Stimulated activated CD4-positive, alpha-beta T cell treated with anti-CD3 and anti-CD28 coated beads, Interleukin-2, amount 100 ng/mL, for 4 hours (primary cell): ENCODE measurements at regions not wholly inside any gene's neighbourhood (a gene's known extent, or its start where the extent isn't known, plus 50 kb on each side); places are given as distances from the start of the nearest gene placed in this dataset.

Experiments
- DNase-seq: peaks from one replicate; pipeline ENCODE4 v3.0.0-alpha.2; 2020; ENCODE audit warnings: low read depth

DNA sequence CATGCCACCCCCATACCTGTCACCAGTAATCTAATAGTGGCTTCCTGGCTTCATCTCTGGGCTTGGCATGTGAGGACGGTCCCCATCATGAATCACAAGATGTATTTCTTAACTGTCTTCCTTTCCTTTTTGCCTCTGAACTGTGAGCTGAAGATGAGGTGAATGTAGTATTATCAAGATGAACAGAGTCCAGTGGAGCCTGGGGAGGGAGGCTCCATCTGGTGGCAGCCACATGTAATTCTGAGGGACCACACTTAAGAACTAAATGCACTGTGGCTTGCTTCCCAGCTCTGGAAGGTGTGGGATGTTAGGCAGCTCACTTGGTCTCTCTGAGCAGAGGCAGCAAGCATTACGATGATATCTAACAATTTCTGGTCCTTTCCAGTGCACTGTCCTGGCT lies 354.9 kb upstream of the ASIC2 start:
- DNase-seq: no peak

DNA sequence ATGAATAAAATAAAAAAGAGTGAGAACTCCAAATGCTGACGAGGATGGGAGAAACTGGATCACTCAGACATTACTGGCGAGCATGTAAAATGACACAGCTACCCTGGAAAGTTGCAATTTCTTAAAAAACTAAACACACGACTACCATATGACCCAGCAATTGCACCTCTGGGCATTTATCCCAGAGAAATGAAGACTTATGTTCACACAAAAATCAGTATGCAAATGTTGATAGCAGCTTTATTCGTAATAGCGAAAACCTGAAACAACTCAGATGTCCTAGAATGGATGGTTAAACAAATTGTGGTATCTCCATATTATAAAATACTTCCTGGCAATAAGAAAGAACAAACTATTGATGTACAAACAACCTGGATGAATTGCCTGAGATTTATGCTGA lies 357.2 kb upstream of the ASIC2 start:
- no peak for DNase-seq

DNA sequence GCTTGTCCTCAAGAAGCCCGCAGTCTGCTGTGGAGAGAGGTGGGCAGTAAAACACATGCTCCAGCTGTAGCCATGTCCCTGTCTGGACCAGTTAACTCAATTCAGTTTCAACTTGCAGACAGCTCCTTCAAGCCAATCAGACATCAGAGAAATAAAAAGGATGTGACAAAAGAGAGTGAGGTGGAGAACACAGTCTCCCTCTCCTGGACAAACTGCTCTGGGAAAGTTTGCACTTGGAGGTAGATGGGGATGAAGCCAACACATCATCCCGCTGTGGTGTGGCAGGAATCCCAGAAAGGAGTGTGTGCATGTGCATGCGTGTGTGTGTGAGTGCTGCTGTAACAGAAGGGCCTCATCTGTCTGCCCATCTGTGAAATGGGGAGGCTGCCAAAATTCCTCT lies 358.6 kb upstream of the ASIC2 start:
- no peak for DNase-seq

DNA sequence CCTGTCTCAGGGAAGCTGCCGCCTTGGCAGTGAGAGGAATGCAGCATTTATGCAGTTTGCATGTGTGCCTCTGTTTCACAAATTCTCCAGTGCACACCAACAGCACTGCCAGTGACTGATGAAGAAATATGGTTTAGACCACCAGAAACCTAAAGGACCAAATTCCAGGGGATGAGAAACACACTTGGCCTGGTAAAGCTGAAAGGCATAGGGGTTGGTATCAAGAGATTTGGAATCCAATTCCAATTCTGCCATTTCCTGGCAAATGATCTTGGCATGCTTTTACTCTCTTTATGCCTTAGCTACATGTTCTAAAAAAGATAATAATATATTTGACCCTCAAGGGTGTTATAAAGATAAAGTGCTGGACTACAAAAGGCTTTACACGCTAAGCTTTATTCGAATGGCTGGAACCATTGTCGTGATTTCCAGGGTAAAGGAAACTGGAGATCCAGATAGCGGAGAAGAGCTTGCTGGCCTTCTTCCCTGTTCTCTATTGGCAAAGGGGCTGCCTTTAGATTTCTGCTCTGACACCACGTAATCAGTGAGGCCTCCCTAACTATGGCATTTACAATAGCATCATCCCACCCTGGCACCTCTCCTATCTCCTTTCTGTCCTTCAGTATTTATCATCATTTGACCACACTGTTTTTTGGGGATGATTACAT lies 359.8 kb upstream of the ASIC2 start:
- no peak for DNase-seq

DNA sequence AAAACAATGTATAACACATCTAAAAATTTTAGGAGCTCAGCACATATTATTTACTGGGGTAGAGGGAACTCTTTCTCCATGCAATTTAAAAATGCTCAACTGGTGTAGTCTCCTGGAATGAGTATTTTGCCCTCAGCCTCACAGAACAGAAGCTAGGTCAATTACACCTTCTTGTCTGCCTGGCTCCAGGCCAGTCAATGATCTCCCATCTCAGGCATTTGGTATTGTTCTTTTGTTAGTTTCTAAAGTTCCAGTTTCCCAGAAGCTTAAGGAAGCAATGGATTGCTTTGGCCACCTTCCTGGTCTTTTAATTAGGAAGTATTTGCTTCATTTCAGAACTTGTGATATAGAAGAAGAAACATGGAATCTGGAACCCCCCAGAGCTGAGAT lies 360.3 kb upstream of the ASIC2 start:
- DNase-seq: no peak

DNA sequence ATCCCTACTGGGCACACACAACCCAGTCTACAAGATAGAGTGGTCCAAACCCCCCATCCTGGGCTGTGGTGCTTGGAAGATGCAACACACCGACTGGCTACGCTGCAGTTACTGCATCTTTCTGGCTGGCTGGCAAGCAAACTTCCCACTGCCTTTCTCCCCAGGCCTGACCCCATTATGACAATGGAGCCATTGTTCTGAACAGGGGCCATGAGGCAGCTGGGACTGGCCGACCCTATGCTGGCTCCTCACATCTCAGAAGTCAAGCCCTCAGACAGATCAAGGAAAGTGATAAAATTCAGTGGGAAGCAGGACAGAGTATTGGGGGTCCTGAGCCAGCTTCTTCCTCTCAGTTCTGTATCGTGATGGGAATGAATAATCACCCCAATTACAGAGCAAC lies 364.1 kb upstream of the ASIC2 start:
- no peak for DNase-seq

DNA sequence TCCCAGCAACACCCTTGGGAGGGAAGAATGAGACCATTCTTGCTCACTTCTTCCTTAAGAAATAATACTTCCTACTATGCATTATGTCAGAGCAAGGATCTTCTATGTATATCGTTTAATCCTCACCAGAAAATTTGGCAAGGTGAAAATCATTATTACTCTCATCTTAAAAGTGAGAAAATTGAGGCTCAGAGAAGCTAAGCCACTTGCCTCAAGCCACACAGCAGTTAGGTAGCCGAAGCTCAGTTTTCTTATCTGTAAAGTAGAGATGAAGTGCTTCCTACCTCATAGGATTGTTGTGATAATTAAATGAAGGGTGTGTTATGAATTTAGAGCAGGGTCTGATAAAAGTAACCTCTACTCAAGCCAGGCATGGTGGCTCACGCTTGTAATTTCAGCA lies 368.9 kb upstream of the ASIC2 start:
- no peak for DNase-seq

DNA sequence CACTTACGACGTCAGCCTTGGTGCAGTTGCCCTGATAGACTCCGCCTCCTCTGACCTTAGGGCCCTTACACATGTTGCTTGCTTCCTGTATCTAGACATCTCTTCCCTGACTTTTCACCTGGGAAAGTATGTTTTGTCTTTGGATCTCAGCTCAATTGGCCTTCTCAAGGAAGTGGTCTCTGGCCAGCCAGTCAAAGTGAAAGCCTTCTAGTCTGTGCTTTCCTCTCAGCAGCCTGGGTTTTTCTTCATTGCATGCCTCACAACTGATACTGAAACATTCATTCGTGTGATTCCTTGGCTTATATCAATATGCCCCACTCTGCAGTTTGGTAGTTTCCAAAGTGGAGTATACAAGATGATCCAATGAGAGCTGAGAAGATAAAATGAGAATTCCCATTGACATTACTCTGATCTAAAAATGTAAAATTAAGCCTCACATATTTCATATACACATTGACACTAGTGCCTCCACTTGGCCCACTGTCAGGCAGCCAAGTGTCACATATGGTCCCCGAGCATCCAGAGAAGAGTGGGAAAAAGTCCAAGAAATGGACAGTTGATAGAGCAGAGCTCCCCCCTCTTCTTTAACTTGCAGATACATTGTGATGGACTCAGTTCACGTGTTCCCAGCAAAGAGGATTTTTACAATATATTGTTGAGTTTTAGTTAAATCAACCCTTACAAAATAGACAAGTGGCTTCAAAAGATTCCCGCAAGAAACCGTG lies 371.2 kb upstream of the ASIC2 start:
- DNase-seq: no peak

DNA sequence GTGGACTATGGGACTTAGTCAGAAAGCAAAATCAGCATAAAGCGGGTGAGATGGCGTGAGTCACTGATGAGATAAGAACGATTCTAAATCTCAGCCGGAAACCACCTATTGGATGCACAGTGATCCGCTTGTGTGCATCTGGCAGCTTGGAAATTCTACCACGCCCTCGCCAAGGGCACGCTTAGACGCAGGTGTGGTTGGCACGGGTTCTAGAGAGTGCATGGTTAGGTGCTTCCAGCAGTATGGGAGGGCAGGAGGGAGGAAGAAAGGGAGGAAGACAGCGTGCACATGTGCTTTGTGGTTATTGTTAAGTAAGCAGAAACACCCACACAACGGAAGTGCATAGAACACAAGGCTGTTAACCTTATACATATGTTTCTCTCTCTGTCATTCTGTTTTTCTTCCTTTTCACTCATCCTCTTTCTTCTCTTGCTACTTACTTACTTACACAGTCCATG lies 374.0 kb upstream of the ASIC2 start:
- DNase-seq: no peak

DNA sequence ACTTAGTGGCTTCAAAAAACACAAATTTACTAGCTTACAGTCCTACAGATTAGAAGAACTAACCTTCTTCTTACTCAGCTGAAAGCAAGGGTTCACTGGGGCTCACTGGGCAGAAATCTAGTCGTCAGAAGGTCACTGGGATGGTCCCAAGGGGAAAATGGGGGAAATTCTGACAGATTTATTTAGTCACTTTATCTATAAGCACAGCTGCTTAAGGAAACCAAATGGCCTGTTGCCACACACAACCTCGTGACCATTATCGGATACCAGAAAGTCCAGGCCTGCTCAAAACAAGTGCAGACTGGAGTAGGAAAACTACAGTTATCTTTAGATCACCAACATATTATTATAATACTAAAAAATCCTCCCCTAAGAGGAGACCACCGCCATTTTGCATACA lies 374.6 kb upstream of the ASIC2 start:
- no peak for DNase-seq

DNA sequence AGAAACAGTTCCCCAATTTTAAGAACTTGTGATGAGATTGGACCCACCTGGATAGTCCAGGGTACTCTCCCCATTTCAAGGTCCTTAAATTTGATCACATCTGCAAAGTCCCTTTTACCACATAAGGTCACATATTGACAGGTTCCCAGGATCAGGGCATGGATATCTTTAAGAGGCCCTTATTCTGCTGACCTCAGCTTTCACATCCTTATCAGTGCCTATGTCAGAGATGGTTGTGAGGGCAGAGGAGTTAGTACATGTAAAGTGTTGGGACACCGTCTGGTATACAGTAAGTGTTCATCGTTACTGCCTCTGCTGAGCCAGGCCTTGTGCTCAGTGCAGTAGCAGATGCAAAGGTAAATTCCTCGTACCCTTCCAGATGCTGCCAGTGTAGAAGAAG lies 375.4 kb upstream of the ASIC2 start:
- DNase-seq: no peak

DNA sequence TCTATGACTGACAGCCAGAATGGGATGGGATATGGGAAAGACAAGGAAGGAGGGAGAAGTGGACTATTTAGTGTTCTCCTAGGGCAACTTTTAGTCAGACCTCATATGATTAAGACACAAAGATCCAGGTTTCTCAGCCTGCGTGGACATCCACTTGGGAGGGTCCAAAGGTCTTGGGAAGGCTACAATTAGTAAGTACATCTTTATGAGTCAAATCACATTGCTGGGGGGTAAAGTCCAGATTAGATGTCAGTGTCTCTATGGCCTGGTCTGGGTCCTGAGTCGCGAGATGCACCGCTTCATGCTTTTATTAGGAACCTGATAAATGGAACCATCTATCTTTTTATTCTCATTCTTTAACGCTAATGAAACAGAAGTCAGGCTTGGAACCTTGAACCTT lies 378.4 kb upstream of the ASIC2 start:
- no peak for DNase-seq

DNA sequence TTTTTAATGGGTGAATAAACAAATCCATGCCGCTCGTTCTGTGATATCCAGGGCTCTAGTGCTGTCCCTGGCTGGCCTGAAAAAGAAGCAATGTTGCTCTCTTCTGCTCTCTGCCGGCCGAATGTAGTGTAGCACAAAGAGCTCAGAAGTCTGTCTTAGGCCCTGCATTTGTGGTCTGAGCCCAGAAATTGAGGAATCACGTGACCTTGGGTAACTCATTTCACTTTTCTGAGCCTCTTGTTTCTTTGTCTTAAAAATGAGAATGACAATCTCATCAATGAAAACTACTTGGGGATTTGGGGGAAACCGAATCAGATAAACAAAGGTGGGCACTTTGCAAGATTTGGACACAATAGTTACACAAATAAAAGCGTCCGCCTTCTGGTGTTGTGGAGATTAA lies 381.6 kb upstream of the ASIC2 start:
- peak; percentile 8 for DNase-seq

DNA sequence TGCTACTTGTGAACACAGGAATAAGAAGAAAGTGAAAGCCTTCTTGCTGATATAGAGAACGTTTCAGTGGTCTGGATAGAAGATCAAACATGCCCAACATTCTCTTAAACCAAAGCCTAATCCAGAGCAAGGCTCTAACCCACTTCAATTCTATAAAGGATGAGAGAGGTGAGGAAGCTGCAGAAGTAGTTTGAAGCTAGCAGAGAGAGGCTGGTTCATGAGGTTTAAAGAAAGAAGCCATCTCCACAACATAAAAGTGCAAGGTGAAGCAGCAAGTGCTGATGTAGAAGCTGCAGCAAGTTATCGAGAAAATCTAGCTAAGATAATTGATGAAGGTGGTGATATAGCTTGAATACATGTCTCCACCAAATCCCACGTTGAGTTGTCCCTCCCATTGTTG lies 383.3 kb upstream of the ASIC2 start:
- no peak for DNase-seq

DNA sequence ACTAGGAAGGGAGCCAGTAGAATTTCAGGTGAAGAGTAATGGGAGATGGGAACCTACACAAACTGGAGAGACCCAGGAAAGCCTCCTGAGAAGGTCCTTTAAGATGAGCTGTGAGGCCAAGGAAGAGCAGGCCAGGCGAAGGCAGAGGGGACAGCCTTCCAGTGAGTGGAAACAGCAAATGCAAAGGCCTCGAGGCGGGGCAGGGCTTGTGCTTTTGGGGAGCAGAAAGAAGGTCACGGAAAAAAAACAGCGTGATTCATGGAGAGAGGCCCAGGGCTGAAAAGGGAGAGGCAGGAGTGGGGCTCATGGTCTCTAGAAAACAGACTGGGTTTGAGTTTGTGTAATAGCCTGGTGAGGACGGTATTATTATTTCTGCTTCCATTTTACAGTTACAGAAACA lies 386.5 kb upstream of the ASIC2 start:
- no peak for DNase-seq

DNA sequence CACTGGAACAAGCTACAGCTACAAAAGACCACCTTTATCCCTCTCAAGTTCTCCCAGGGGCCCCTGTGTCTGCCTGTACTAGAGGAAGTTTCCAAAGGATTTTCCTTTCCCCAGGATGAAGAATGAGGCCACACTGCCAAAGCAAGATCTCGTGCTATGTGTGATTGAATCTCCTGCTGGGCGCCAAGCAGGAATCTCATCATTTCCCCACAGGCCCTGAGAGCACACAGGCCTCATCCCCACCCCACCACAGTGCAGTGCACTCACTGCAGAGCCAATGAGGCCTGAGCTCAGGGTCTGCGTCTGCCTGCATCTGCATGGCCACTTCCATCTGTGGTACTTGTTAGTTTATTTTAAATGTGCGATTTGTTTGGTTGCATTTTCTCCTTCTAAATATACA lies 387.4 kb upstream of the ASIC2 start:
- no peak for DNase-seq

DNA sequence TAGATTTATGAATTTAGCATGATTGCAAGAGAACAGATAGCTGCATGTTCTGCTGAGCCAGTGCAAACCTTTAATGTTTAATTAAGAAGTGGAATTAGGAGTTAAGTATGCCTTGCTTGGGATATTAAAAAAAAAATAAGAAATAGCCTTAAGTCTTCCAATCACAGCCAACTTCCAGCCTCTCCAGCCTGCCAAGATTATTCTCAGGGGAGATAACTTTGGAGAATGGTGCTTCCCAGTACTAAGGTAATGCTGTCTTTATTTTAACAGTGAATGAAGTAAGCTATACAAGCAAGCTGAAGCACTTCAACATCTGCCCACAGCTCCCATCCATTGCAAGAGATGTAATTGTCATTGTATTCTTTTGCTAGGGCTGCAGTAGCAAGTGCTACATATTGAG lies 389.5 kb upstream of the ASIC2 start:
- DNase-seq: no peak

DNA sequence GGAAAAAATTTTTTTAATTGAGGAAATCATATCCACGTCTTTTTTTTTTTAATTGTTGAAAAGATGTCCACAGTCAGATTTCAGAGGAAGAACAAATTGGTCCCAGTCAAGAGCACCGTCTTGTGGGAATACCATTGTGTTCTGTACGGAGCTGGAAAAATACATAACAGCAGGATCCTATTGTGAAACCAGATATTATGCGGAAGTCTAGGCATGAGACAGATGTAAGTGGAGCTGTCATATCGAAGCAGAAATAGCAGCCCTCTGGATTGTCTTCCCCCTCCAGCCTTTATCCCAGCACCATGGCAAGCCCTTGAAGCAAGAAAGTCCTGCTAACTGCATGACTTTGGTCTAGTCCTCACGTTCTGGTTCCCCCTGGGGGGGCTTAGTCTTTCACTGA lies 391.6 kb upstream of the ASIC2 start:
- DNase-seq: no peak

DNA sequence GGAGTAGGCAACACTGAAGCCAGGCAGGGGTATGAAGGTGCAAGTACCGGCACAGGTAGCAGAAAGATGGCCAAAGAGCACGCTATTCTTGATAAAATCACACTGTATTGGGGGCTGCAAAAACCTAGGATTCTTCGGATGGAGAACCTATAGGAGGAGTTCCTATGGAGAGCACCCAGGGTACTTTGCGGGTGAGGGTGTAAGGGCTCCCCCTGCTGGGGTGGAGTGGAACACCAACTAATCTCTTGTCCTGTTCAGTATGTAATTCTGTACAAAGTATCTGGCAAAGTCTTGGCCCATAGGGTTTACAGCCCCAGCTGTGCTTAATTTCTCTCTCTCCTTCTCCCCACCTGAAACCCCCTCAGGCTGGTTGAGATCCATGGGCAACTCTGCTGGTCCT lies 393.1 kb upstream of the ASIC2 start:
- no peak for DNase-seq

DNA sequence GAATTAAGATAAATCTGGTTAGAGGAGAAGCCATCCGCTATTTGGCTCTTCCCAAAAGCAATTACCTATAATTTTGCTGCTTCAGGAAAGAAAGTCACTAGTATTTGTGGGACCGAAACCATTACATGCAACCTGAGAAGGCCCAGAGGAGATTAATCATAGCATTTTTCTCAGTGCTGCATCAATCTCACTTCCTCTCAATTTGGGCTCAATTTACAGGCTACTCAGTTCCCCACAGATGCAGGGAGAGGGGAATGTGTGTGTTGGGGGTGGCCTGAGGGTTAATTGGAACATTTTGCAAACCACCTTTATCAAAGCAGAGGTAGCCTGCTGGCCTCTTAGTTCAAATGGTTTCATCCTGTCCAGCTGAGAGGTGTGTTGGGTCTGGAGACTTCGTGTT lies 394.7 kb upstream of the ASIC2 start:
- DNase-seq: no peak

DNA sequence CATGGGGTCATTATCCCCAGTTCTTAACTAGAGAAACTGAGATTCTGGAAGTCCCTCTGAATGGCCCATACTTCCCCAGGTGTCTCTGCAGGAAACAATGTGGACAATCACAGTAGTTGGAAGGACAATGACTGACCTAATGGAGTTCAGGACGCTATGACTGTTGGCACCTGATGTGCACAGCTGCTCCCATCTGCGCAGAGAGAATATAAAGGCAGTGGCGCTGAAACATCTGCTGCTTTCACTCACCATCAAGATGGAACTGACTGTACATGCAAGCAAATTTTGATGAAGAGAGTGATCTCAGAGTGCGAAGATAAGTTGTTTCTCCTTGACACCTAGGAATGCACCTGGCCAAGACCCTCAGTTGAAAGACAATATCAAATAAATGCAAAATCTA lies 395.7 kb upstream of the ASIC2 start:
- DNase-seq: no peak

DNA sequence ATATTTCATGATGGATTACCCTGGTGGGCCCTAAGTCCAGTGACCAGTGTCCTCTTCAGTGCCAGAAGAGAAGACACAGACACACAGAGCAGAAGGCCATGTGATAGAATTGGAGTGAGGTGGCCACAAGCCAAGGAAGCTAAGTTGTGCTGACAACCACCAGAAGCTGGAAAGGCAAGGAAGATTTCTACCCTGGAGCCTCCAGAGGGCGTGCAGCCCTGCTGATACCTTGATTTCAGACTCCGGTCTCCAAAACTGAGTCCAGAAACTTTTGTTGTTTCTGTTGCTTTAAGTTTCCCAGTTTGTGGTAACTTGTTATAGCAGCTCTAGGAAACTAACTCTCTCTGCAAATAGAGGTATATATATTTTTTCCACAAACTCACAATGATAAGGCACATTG lies 396.6 kb upstream of the ASIC2 start:
- no peak for DNase-seq

DNA sequence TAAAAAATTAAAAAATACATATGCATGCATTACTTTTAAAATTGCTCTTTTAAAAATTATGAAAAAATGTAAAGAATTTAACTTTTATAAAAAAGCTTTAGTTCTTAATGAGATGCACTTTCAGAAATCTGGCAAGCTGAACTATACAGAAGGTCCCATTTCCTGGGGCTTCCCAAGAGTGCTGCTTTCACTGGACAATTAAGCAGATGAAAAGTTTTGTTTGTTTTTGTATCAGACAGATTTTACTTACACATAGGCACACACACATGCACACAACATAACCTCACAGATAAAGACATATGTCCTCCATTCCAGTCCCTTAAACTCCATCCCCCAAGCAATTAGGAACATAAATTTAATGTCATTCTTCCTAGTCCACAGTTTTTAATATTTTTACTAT lies 402.3 kb upstream of the ASIC2 start:
- no peak for DNase-seq

DNA sequence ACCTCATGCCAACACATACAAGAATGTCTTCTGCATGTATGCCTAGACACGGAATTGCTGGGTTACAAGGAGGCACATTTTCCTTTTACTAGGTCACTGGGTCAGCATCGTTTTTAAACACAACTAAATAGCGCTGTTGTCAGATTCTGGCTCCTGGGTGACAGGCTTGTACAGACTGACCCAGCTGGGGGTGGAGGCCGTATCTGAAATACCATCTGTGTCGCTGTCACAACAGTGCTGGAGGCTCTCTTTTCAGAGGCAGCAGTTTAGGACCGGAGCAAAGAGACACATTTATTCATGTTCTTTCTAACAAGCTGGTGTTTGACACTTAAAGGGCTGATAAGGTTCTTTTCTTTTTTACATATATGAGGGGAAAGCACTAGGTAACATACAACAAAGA lies 403.0 kb upstream of the ASIC2 start:
- no peak for DNase-seq
